SK-N-SH (cell line): ENCODE measurements at regions not wholly inside any gene's neighbourhood (a gene's known extent, or its start where the extent isn't known, plus 50 kb on each side); places are given as distances from the start of the nearest gene placed in this dataset.

Source experiments
- CHD2 ChIP-seq: fragments of 150-350 bp; IDR thresholded peaks from 2 replicates; pipeline ENCODE4 v1.6.1; 2018; ENCODE audit warnings: low read length; ENCODE audit not compliant: partially characterized antibody
- EP300 ChIP-seq, 2 experiments: IDR thresholded peaks; 2 replicates each; pipeline versions ENCODE4 v1.4.0 to v1.6.1; 2012; ENCODE audit warnings: borderline replicate concordance in 1 of 2, low read depth in 1 of 2, low read length in 1 of 2
- IRF3 ChIP-seq: fragments of 150-350 bp; IDR thresholded peaks from 2 replicates; pipeline ENCODE4 v1.6.1; 2016; ENCODE audit warnings: mild to moderate bottlenecking, low read depth, low read length
- JUND ChIP-seq: IDR thresholded peaks from 2 replicates; pipeline ENCODE4 v1.4.0; 2012
- MEF2A ChIP-seq: IDR thresholded peaks from 2 replicates; pipeline ENCODE4 v1.4.0; 2012; ENCODE audit warnings: low read depth, borderline replicate concordance
- NFIC ChIP-seq: IDR thresholded peaks from 2 replicates; pipeline ENCODE4 v1.4.0; 2012; ENCODE audit warnings: borderline replicate concordance
- POLR2AphosphoS5 ChIP-seq: IDR thresholded peaks from 2 replicates; pipeline ENCODE4 v1.6.1; 2012; ENCODE audit warnings: low read depth, low read length
- SIN3A ChIP-seq: IDR thresholded peaks from 2 replicates; pipeline ENCODE4 v1.6.1; 2012; ENCODE audit warnings: low read depth, mild to moderate bottlenecking, low read length, moderate library complexity, borderline replicate concordance
- SMC3 ChIP-seq: IDR thresholded peaks from 2 replicates; pipeline ENCODE4 v1.6.1; 2012; ENCODE audit warnings: low read depth, low read length, improper control_type of control experiment
- TF ChIP-seq, protein P1 (sequence below): fragments of 200-600 bp; sonication (generic); IDR thresholded peaks from 2 replicates; pipeline ENCODE4 v1.6.1; 2017; ENCODE audit warnings: antibody characterized with exemption, mild to moderate bottlenecking, moderate library complexity
- TF ChIP-seq, protein P2 (sequence below): fragments of 150-350 bp; IDR thresholded peaks from 2 replicates; pipeline ENCODE4 v1.6.1; 2017; ENCODE audit warnings: antibody characterized with exemption, low read length, low read depth, borderline replicate concordance
- TF ChIP-seq, protein P3 (sequence below): IDR thresholded peaks from 2 replicates; pipeline ENCODE4; 2012

GRCh38 chr4:54165438-54165837, 63.7 kb upstream of the PDGFRA start:
- TF ChIP-seq SMC3 (no peak; the same call in 1 of the 2 replicates), SIN3A (no peak), IRF3 (no peak), CHD2 (no peak), POLR2AphosphoS5 (no peak), MEF2A (no peak; the same call in 1 of the 2 replicates), EP300 (IDR thresholded peaks at IDR 0.05; ENCODE audit: borderline replicate concordance in 1 of 2, low read depth in 1 of 2, low read length in 1 of 2) (peak in 1 of 2 experiments; percentile 85; a peak in 3 of 4 replicates), NFIC (peak; percentile 64), JUND (peak; percentile 89)
- TF ChIP-seq, protein P1, sequence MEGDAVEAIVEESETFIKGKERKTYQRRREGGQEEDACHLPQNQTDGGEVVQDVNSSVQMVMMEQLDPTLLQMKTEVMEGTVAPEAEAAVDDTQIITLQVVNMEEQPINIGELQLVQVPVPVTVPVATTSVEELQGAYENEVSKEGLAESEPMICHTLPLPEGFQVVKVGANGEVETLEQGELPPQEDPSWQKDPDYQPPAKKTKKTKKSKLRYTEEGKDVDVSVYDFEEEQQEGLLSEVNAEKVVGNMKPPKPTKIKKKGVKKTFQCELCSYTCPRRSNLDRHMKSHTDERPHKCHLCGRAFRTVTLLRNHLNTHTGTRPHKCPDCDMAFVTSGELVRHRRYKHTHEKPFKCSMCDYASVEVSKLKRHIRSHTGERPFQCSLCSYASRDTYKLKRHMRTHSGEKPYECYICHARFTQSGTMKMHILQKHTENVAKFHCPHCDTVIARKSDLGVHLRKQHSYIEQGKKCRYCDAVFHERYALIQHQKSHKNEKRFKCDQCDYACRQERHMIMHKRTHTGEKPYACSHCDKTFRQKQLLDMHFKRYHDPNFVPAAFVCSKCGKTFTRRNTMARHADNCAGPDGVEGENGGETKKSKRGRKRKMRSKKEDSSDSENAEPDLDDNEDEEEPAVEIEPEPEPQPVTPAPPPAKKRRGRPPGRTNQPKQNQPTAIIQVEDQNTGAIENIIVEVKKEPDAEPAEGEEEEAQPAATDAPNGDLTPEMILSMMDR, result peak; percentile 24
- TF ChIP-seq, protein P2, sequence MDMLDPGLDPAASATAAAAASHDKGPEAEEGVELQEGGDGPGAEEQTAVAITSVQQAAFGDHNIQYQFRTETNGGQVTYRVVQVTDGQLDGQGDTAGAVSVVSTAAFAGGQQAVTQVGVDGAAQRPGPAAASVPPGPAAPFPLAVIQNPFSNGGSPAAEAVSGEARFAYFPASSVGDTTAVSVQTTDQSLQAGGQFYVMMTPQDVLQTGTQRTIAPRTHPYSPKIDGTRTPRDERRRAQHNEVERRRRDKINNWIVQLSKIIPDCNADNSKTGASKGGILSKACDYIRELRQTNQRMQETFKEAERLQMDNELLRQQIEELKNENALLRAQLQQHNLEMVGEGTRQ, result no peak
- TF ChIP-seq, protein P3, sequence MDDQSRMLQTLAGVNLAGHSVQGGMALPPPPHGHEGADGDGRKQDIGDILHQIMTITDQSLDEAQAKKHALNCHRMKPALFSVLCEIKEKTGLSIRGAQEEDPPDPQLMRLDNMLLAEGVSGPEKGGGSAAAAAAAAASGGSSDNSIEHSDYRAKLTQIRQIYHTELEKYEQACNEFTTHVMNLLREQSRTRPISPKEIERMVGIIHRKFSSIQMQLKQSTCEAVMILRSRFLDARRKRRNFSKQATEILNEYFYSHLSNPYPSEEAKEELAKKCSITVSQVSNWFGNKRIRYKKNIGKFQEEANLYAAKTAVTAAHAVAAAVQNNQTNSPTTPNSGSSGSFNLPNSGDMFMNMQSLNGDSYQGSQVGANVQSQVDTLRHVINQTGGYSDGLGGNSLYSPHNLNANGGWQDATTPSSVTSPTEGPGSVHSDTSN, result peak; percentile 65
